ENCODE measurements at regions not wholly inside any gene's neighbourhood (a gene's known extent, or its start where the extent isn't known, plus 50 kb on each side); places are given as distances from the start of the nearest gene placed in this dataset.

DNA sequence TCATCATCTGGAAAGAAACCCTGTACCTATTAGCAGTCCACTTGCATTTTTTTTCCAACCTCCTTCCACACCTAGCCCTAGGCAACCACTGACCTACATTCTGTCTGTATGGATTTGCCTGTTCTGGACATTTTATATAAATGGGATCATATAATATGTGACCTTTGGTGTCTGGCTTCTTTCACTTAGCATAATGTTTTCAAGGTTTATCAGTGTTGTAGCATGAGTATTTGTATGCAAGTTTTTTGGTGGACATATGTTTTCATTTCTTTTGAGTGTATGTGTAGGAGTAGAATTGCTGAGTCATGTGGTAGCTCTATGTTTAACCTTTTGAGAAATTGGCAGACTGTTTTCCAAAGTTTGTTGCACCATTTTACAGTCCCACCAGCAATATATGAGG is 198.6 kb downstream of the CEP135 start:
- no peak for TF ChIP-seq EZH2 (IDR thresholded peaks at IDR 0.05)
- TF ChIP-seq, protein P1, sequence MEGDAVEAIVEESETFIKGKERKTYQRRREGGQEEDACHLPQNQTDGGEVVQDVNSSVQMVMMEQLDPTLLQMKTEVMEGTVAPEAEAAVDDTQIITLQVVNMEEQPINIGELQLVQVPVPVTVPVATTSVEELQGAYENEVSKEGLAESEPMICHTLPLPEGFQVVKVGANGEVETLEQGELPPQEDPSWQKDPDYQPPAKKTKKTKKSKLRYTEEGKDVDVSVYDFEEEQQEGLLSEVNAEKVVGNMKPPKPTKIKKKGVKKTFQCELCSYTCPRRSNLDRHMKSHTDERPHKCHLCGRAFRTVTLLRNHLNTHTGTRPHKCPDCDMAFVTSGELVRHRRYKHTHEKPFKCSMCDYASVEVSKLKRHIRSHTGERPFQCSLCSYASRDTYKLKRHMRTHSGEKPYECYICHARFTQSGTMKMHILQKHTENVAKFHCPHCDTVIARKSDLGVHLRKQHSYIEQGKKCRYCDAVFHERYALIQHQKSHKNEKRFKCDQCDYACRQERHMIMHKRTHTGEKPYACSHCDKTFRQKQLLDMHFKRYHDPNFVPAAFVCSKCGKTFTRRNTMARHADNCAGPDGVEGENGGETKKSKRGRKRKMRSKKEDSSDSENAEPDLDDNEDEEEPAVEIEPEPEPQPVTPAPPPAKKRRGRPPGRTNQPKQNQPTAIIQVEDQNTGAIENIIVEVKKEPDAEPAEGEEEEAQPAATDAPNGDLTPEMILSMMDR (IDR thresholded peaks at IDR 0.05), result no peak
- TF ChIP-seq EZH2phosphoT487 (IDR thresholded peaks at IDR 0.05), result no peak
- no peak overlapping the region for H3K27ac ChIP-seq

DNA sequence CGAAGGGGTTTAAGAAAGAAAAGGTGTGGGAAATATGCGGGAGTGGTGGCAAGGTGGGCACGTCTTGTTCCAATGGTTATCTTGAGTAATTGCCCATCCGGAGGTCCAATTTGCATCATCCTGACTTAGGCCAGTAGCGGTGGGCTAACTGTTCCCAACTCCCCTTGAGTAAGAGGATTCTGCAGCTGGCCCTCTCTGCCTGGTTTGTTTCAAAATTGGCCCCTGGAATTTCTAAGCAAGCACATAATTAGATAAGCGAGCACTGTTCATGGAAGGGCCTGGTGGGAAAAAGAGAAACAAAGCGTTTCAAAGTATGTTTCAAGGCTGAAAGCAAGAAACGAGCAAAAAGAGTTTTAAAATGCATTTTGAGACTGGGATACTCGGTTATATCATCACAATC is 198.2 kb downstream of the CEP135 start:
- Histone ChIP-seq H3F3A (ENCODE audit: low read depth) (no peaks in the 10 kb centered on the region), H3K4me2 (no peak overlapping the region), H3K36me3 (no peaks in the 10 kb centered on the region), H4K20me1 (ENCODE audit: low read depth) (peaks cover 50% of the 10 kb centered on the region), H3K27ac (peak overlapping the region; percentile 15), H3K4me3 (no peak overlapping the region), H3K9me3 (ENCODE audit: low read depth) (no peaks in the 10 kb centered on the region), H3K4me1 (peaks cover 4% of the 10 kb centered on the region), H2AFZ (replicated peaks) (no peak overlapping the region), H3K27me3 (no peaks in the 10 kb centered on the region), H3K79me2 (ENCODE audit: low read depth) (peaks cover 32% of the 10 kb centered on the region), H3K9ac (no peak overlapping the region)
- no peaks in the 10 kb centered on the region for H3K9me3 Mint-ChIP-seq
- no peak for TF ChIP-seq EZH2 (IDR thresholded peaks at IDR 0.05)
- TF ChIP-seq, protein P1 (IDR thresholded peaks at IDR 0.05), result no peak
- TF ChIP-seq EZH2phosphoT487 (IDR thresholded peaks at IDR 0.05), result no peak
- no peak for DNase-seq (ENCODE audit: low spot score)
- peaks cover 3% of the 10 kb centered on the region for H3K36me3 Mint-ChIP-seq
- no peak overlapping the region for H3K27ac Mint-ChIP-seq
- peaks cover 3% of the 10 kb centered on the region for H3K4me1 Mint-ChIP-seq
- no peak overlapping the region for H3K4me3 Mint-ChIP-seq
- H3K27me3 Mint-ChIP-seq (ENCODE audit: insufficient read depth, low read depth), result no peaks in the 10 kb centered on the region

More for the DNA sequence above, 198.6 kb downstream of the CEP135 start:
- Histone ChIP-seq H3K9me3 (ENCODE audit: low read depth) (no peaks in the 10 kb centered on the region), H2AFZ (replicated peaks) (no peak overlapping the region), H3K36me3 (no peaks in the 10 kb centered on the region), H3K4me3 (no peak overlapping the region), H3K4me2 (no peak overlapping the region), H3K4me1 (peaks cover 4% of the 10 kb centered on the region), H4K20me1 (ENCODE audit: low read depth) (peaks cover 50% of the 10 kb centered on the region), H3K27me3 (no peaks in the 10 kb centered on the region), H3K9ac (no peak overlapping the region), H3F3A (ENCODE audit: low read depth) (no peaks in the 10 kb centered on the region), H3K79me2 (ENCODE audit: low read depth) (peaks cover 34% of the 10 kb centered on the region)
- Mint-ChIP-seq H3K27ac (no peak overlapping the region), H3K9me3 (no peaks in the 10 kb centered on the region), H3K4me3 (no peak overlapping the region), H3K36me3 (peaks cover 3% of the 10 kb centered on the region), H3K4me1 (peaks cover 3% of the 10 kb centered on the region), H3K27me3 (ENCODE audit: insufficient read depth, low read depth) (no peaks in the 10 kb centered on the region)
- DNase-seq (ENCODE audit: low spot score), result no peak

DNA sequence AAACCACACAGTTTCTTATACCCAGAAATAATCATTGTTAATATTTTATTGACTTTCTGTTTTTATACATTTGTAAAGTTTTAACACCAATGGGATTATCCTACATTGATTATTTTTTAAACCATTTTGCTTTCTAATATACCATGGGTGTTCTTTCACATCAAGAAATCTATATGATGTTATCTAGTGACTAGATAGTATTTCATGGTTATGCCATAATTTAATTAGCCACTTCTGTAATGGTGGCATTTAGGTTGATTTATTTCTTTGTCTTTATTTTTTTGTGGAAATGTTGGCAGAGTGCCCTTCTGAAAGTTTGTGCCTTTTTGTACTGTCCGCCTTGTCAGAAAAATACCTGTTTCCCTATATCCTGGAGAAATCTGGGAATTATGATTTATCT is 193.3 kb downstream of the CEP135 start:
- Histone ChIP-seq H3K4me2 (no peak overlapping the region), H3K27ac (no peak overlapping the region), H4K20me1 (ENCODE audit: low read depth) (peaks cover 54% of the 10 kb centered on the region), H3K9ac (no peak overlapping the region), H2AFZ (replicated peaks) (no peak overlapping the region), H3F3A (ENCODE audit: low read depth) (no peaks in the 10 kb centered on the region), H3K9me3 (ENCODE audit: low read depth) (no peaks in the 10 kb centered on the region), H3K27me3 (no peaks in the 10 kb centered on the region), H3K79me2 (ENCODE audit: low read depth) (peaks cover 17% of the 10 kb centered on the region), H3K4me3 (no peak overlapping the region), H3K4me1 (peaks cover 4% of the 10 kb centered on the region), H3K36me3 (no peaks in the 10 kb centered on the region)
- no peaks in the 10 kb centered on the region for H3K9me3 Mint-ChIP-seq
- no peak overlapping the region for H3K27ac Mint-ChIP-seq
- peaks cover 3% of the 10 kb centered on the region for H3K36me3 Mint-ChIP-seq
- H3K4me1 Mint-ChIP-seq, result peaks cover 15% of the 10 kb centered on the region
- H3K27me3 Mint-ChIP-seq (ENCODE audit: insufficient read depth, low read depth), result no peaks in the 10 kb centered on the region
- DNase-seq (ENCODE audit: low spot score), result no peak
- TF ChIP-seq EZH2phosphoT487 (IDR thresholded peaks at IDR 0.05) (no peak), EZH2 (IDR thresholded peaks at IDR 0.05) (no peak)
- TF ChIP-seq, protein P1 (IDR thresholded peaks at IDR 0.05), result no peak
- H3K4me3 Mint-ChIP-seq, result no peak overlapping the region
